Endothelial cell of umbilical vein (primary cell): ENCODE measurements at regions not wholly inside any gene's neighbourhood (a gene's known extent, or its start where the extent isn't known, plus 50 kb on each side); places are given as distances from the start of the nearest gene placed in this dataset.
A peak's percentile ranks its signal among the peaks of the same experiment; 100 is the strongest.

ENCODE experiments used
- MYC ChIP-seq: IDR thresholded peaks from one replicate; pipeline ENCODE4 v1.6.1; 2011; ENCODE audit warnings: mild to moderate bottlenecking, low read depth, low read length
- POLR2A ChIP-seq: IDR thresholded peaks from 2 replicates; pipeline ENCODE4 v1.6.1; 2012; ENCODE audit warnings: low read depth, mild to moderate bottlenecking, control low read depth, low read length
- POLR2AphosphoS5 ChIP-seq: IDR thresholded peaks from 2 replicates; pipeline ENCODE4 v1.6.1; 2012; ENCODE audit warnings: low read depth, mild to moderate bottlenecking, control low read depth, low read length, moderate library complexity; ENCODE audit not compliant: insufficient read depth

DNA sequence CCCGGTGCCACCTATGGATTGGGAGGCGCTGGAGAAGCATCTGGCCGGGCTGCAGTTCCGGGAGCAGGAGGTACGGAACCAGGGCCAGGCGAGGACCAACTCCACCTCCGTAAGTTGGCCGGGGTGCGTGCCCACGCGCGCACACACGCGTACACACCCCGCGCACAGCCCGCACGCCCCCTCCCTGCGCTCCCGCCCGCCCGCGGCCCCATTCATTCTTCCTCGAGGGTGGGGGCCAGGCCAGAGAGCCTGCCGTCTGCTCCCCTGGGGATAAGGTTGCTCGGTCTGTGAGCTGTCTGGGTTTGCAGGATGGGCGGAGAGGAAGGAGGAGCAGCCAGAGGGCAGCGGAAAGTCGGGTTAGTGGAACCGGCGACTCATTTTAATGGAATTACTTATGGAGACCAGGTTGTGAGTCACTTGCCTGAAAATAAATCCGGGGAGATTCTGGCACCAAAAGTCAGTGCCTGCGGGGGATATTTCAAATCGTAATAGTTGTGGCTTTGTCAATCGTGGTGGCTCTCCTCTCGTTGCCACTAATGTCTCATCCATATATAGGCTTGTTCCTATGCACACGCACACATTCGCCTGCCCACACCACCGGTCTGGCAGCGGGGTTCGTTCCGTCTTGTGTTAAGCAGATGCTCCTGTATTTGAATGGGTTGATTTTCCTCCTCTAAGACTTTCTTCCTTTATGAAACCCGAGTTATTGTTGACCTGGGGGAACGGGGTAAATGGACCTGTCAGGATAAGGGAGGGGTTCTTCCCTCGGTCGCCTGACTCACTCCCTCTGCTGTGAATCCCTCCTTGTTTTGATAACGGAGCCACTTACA lies 223.4 kb upstream of the IL12A start:
- TF ChIP-seq MYC (no peak), POLR2AphosphoS5 (peak; percentile 81), POLR2A (peak; percentile 72)
